PC-3 (cell line): ENCODE measurements at regions not wholly inside any gene's neighbourhood (a gene's known extent, or its start where the extent isn't known, plus 50 kb on each side); places are given as distances from the start of the nearest gene placed in this dataset.
"Not testable (repeated sequence)": the region's sequence is repeated elsewhere in the genome, so short reads cannot be mapped to it uniquely, and the experiment has no call there.

Source experiments
- ATAC-seq: fragments of 200-7000 bp; cut with Tn5 transposase; 2 replicates; pipeline ENCODE4 v1.9.1; 2020; ENCODE audit warnings: mild to moderate bottlenecking, moderate library complexity
- BruUV-seq: library from RNA; stranded (reverse); fragments of 400-500 nt; replicated peaks from 2 replicates; lab custom pipeline; 2021; lab: Mats Ljungman, UMichigan
- CTCF ChIA-PET: fragments of 300-600 bp; sonication (Branson Sonifier 250); formaldehyde crosslinking; loops from one replicate; lab custom pipeline; 2022; ENCODE audit warnings: antibody characterized with exemption; lab: Charles Lee
- POLR2A ChIA-PET: fragments of 300-600 bp; sonication (Branson Sonifier 250); formaldehyde crosslinking; loops from one replicate; lab custom pipeline; 2022; ENCODE audit warnings: antibody characterized with exemption; ENCODE audit not compliant: unreplicated experiment; lab: Charles Lee
- DNase-seq: peaks from one replicate; pipeline ENCODE4 v3.0.0-alpha.2; 2015
- H2AFZ ChIP-seq: fragments of 300-600 bp; sonication (generic); 2 replicates; pipeline ENCODE4 v1.6.0; 2016; ENCODE audit warnings: antibody characterized with exemption, low read length
- H3F3A ChIP-seq: fragments of 300-600 bp; sonication (generic); one replicate; pipeline ENCODE4 v1.6.0; 2017; ENCODE audit warnings: antibody characterized with exemption, low read length, control low read depth, mild to moderate bottlenecking; ENCODE audit not compliant: unreplicated experiment
- H3K27ac ChIP-seq: fragments of 300-600 bp; sonication (generic); 2 replicates; pipeline ENCODE4 v1.5.1; 2016; ENCODE audit warnings: mild to moderate bottlenecking, low read length
- H3K27me3 ChIP-seq: fragments of 300-600 bp; sonication (generic); 2 replicates; pipeline ENCODE4 v1.6.1; 2016; ENCODE audit warnings: low read length, mixed read lengths
- H3K36me3 ChIP-seq: fragments of 300-600 bp; sonication (generic); 2 replicates; pipeline ENCODE4 v1.6.1; 2016; ENCODE audit warnings: low read depth, mixed run types, low read length, mixed read lengths
- H3K4me1 ChIP-seq: fragments of 300-600 bp; sonication (generic); 2 replicates; pipeline ENCODE4 v1.5.1; 2016; ENCODE audit warnings: low read length; ENCODE audit not compliant: insufficient read depth
- H3K4me2 ChIP-seq: fragments of 300-600 bp; sonication (generic); 2 replicates; pipeline ENCODE4 v1.6.0; 2016; ENCODE audit warnings: low read length
- H3K4me3 ChIP-seq: fragments of 300-600 bp; sonication (generic); 2 replicates; pipeline ENCODE4 v1.5.1; 2016; ENCODE audit warnings: mild to moderate bottlenecking, low read length, mixed read lengths
- H3K79me2 ChIP-seq: fragments of 300-600 bp; sonication (generic); 2 replicates; pipeline ENCODE4 v1.6.1; 2017; ENCODE audit warnings: low read length, mixed read lengths
- H3K9ac ChIP-seq: fragments of 300-600 bp; sonication (generic); 2 replicates; pipeline ENCODE4 v1.6.0; 2016; ENCODE audit warnings: mild to moderate bottlenecking, low read length
- H3K9me2 ChIP-seq: fragments of 300-600 bp; sonication (generic); replicated peaks from 2 replicates; pipeline ENCODE4 v1.6.1; 2016; ENCODE audit warnings: mixed run types, low read length, mixed read lengths
- H3K9me3 ChIP-seq: fragments of 300-600 bp; sonication (generic); 2 replicates; pipeline ENCODE4 v1.6.1; 2016; ENCODE audit warnings: low read length, mixed read lengths
- H4K20me1 ChIP-seq: fragments of 300-600 bp; sonication (generic); 2 replicates; pipeline ENCODE4 v1.6.1; 2016; ENCODE audit warnings: low read length, mixed read lengths
- CTCF ChIP-seq: fragments of 300-600 bp; sonication (generic); conservative IDR thresholded peaks from 2 replicates; pipeline ENCODE4 v1.5.1; 2017; ENCODE audit warnings: antibody characterized with exemption, low read depth, mild to moderate bottlenecking, low read length
- EZH2 ChIP-seq: fragments of 300-600 bp; sonication (generic); IDR thresholded peaks from one replicate; pipeline ENCODE4 v1.6.1; 2017; ENCODE audit warnings: antibody characterized with exemption, mild to moderate bottlenecking, low read length; ENCODE audit not compliant: unreplicated experiment
- EZH2phosphoT487 ChIP-seq: fragments of 300-600 bp; sonication (generic); IDR thresholded peaks from 2 replicates; pipeline ENCODE4 v1.6.1; 2018; ENCODE audit warnings: mild to moderate bottlenecking, antibody characterized with exemption, low read length, borderline replicate concordance
- intact Hi-C: fragments of 100-400 bp; cut with micrococcal nuclease; formaldehyde crosslinking; loops from 2 replicates; pipeline ENCODE4 v1.9.0; 2023

- no peaks in the 10 kb centered on the region for H3K4me1 ChIP-seq
- no peaks in the 10 kb centered on the region for H3K36me3 ChIP-seq
- no peak overlapping the region for H3K4me2 ChIP-seq
- intact Hi-C loops, result no loop called here
- ATAC-seq (no peak), DNase-seq (no peak)
- H2AFZ ChIP-seq, result no peak overlapping the region
- H3K27me3 ChIP-seq, result no peaks in the 10 kb centered on the region
- no TSS peak for BruUV-seq
- POLR2A ChIA-PET, result no interaction called here
- no peak overlapping the region for H3K9ac ChIP-seq
- TF ChIP-seq EZH2phosphoT487 (no peak), CTCF (no peak), EZH2 (no peak)
- H3K9me3 ChIP-seq, result no peaks in the 10 kb centered on the region
- CTCF ChIA-PET, result no interaction called here
- H3K79me2 ChIP-seq, result no peaks in the 10 kb centered on the region
- H3K27ac ChIP-seq, result no peak overlapping the region
- H3K9me2 ChIP-seq, result no peaks in the 10 kb centered on the region
- no peaks in the 10 kb centered on the region for H3F3A ChIP-seq
- no peak overlapping the region for H3K4me3 ChIP-seq
- H4K20me1 ChIP-seq, result no peaks in the 10 kb centered on the region
Measured at GRCh38 chr9:78112406-78112805, 80.8 kb upstream of the GNAQ start.

GRCh38 chr9:78112004-78112403 is 80.4 kb upstream of the GNAQ start:
- intact Hi-C loops, result no loop called here
- Histone ChIP-seq H3F3A (no peaks in the 10 kb centered on the region), H3K4me2 (no peak overlapping the region), H3K4me3 (no peak overlapping the region), H3K4me1 (no peaks in the 10 kb centered on the region), H3K9me2 (no peaks in the 10 kb centered on the region), H3K27me3 (no peaks in the 10 kb centered on the region), H3K36me3 (no peaks in the 10 kb centered on the region), H3K9me3 (no peaks in the 10 kb centered on the region), H3K9ac (no peak overlapping the region), H2AFZ (no peak overlapping the region), H4K20me1 (no peaks in the 10 kb centered on the region), H3K79me2 (no peaks in the 10 kb centered on the region), H3K27ac (no peak overlapping the region)
- ATAC-seq (no peak), DNase-seq (no peak)
- no peak for TF ChIP-seq EZH2phosphoT487
- TF ChIP-seq CTCF, result no peak
- TF ChIP-seq EZH2, result no peak
- BruUV-seq, result no TSS peak
- ChIA-PET POLR2A (no interaction called here), CTCF (no interaction called here)

- H3F3A ChIP-seq, result no peaks in the 10 kb centered on the region
- H4K20me1 ChIP-seq, result no peaks in the 10 kb centered on the region
- TF ChIP-seq CTCF (no peak), EZH2phosphoT487 (no peak), EZH2 (no peak)
- H3K27me3 ChIP-seq, result 0 out of 2 replicates have a peak, but pooled peaks cover 7% of the 10 kb centered on the region
- H3K79me2 ChIP-seq, result no peaks in the 10 kb centered on the region
- DNase-seq (no peak), ATAC-seq (no peak)
- no peak overlapping the region for H2AFZ ChIP-seq
- no peaks in the 10 kb centered on the region for H3K9me2 ChIP-seq
- intact Hi-C loops, result no loop called here
- no peak overlapping the region for H3K27ac ChIP-seq
- no peak overlapping the region for H3K4me2 ChIP-seq
- no TSS peak for BruUV-seq
- no peaks in the 10 kb centered on the region for H3K36me3 ChIP-seq
- no peak overlapping the region for H3K9ac ChIP-seq
- no peaks in the 10 kb centered on the region for H3K9me3 ChIP-seq
- no peak overlapping the region for H3K4me3 ChIP-seq
- ChIA-PET CTCF (no interaction called here), POLR2A (no interaction called here)
- no peaks in the 10 kb centered on the region for H3K4me1 ChIP-seq
Measured at GRCh38 chr9:78109075-78109474, 77.5 kb upstream of the GNAQ start.

GRCh38 chr9:78106586-78106985 is 75.0 kb upstream of the GNAQ start:
- BruUV-seq, ATAC-seq, DNase-seq, H3F3A ChIP-seq, H2AFZ ChIP-seq, H4K20me1 ChIP-seq, intact Hi-C loops, H3K9ac ChIP-seq, H3K4me2 ChIP-seq, POLR2A ChIA-PET, H3K27me3 ChIP-seq, H3K79me2 ChIP-seq, H3K9me2 ChIP-seq, CTCF ChIA-PET, H3K4me1 ChIP-seq, H3K36me3 ChIP-seq, H3K27ac ChIP-seq, H3K9me3 ChIP-seq, H3K4me3 ChIP-seq: not testable (repeated sequence)
